Renal cortical epithelial cell (primary cell): ENCODE measurements at regions not wholly inside any gene's neighbourhood (a gene's known extent, or its start where the extent isn't known, plus 50 kb on each side); places are given as distances from the start of the nearest gene placed in this dataset.

Experiments used
- DNase-seq: peaks from one replicate; pipeline ENCODE4 v3.0.0-alpha.2; 2011; ENCODE audit warnings: low read depth

- DNase-seq, result no peak
These were observed 253.8 kb downstream of the CRPPA start for GRCh38 chr7:16167526-16167925.

GRCh38 chr7:16144361-16144760 is 277.0 kb downstream of the CRPPA start:
- no peak for DNase-seq

GRCh38 chr7:16137944-16138343 is 283.4 kb downstream of the CRPPA start:
- DNase-seq, result no peak

- DNase-seq, result no peak
These were observed 284.4 kb downstream of the CRPPA start for GRCh38 chr7:16136896-16137295.

- no peak for DNase-seq
These were observed 285.7 kb downstream of the CRPPA start for GRCh38 chr7:16135658-16136057.

GRCh38 chr7:16130111-16131110 is 290.9 kb downstream of the CRPPA start:
- no peak for DNase-seq

GRCh38 chr7:16129431-16130110 is 291.8 kb downstream of the CRPPA start:
- DNase-seq, result peak; percentile 52

GRCh38 chr7:16123117-16123770 is 298.1 kb downstream of the CRPPA start:
- no peak for DNase-seq

GRCh38 chr7:16121876-16122390 is 299.4 kb downstream of the CRPPA start:
- no peak for DNase-seq

- DNase-seq, result no peak
These were observed 306.0 kb downstream of the CRPPA start for GRCh38 chr7:16115374-16115773.

- peak; percentile 44 for DNase-seq
These were observed 306.7 kb downstream of the CRPPA start for GRCh38 chr7:16114633-16115032.

- DNase-seq, result no peak
These were observed 307.3 kb downstream of the CRPPA start for GRCh38 chr7:16114071-16114470.

- DNase-seq, result no peak
These were observed 308.3 kb downstream of the CRPPA start for GRCh38 chr7:16113058-16113457.

GRCh38 chr7:16106869-16107268 is 314.5 kb downstream of the CRPPA start:
- no peak for DNase-seq

GRCh38 chr7:16106300-16106699 is 315.0 kb downstream of the CRPPA start:
- no peak for DNase-seq

- DNase-seq, result no peak
These were observed 322.0 kb downstream of the CRPPA start for GRCh38 chr7:16099302-16099849.

GRCh38 chr7:16098585-16099179 is 322.7 kb downstream of the CRPPA start:
- DNase-seq, result peak; percentile 10

GRCh38 chr7:16098058-16098457 is 323.3 kb downstream of the CRPPA start:
- no peak for DNase-seq

GRCh38 chr7:16095171-16095950 is 326.0 kb downstream of the CRPPA start:
- DNase-seq, result no peak

- DNase-seq, result no peak
These were observed 326.7 kb downstream of the CRPPA start for GRCh38 chr7:16094651-16095050.

- DNase-seq, result no peak
These were observed 328.6 kb downstream of the CRPPA start for GRCh38 chr7:16092711-16093110.
